ENCODE measurements at regions not wholly inside any gene's neighbourhood (a gene's known extent, or its start where the extent isn't known, plus 50 kb on each side); places are given as distances from the start of the nearest gene placed in this dataset.

DNA sequence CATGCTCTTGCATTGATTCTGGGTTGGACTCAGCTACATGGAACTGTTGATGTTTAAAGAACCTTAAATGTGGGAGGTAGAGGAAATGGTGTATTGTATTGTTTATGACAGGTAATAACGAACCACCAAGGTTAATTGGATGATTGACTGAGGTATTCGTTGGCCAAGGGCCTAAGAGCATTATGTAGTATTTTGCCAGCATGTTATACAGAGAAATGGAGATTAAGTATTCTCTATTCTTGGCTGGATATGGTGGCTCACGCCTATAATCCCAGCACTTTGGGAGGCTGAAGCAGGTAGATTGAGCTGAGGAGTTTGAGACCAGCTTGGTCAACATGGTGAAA, 59.0 kb upstream of the CDK20 start:
- no peak for DNase-seq

DNA sequence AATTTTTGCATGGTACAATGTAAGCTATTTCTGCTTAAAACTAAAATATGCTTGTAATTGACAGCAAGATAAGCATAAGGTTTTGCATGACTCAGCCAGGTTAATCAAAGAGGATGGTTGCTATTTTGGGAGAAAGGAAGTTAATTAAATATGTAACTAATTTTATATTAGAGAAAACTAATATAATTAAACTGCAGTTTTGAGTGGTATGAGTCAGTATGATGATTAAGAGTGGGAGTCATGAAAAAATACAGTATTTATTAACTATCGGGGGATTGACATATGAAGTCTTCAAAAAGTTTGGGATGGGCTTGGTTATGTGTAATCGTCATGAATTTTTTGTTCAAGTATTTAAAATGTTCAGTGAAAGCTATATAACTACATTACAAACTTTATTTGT, 54.0 kb upstream of the CDK20 start:
- no peak for DNase-seq

DNA sequence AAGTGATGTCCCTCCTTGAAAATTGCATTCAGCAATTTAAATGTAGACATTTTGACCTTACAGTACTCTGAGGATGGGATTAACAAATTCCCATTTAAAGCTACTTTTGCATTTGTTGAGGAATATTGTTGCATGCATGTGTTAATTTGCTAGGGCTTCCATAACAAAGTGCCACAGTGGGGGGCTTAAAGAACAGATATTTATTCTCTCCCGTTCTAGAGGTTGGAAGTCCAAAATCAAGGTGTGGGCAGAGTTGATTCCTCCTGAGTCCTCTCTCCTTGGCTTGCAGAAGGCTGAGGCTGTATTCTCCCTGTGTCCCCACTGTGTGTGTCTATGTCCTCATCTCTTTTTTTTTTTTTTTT, 51.8 kb upstream of the CDK20 start:
- no peak for DNase-seq

DNA sequence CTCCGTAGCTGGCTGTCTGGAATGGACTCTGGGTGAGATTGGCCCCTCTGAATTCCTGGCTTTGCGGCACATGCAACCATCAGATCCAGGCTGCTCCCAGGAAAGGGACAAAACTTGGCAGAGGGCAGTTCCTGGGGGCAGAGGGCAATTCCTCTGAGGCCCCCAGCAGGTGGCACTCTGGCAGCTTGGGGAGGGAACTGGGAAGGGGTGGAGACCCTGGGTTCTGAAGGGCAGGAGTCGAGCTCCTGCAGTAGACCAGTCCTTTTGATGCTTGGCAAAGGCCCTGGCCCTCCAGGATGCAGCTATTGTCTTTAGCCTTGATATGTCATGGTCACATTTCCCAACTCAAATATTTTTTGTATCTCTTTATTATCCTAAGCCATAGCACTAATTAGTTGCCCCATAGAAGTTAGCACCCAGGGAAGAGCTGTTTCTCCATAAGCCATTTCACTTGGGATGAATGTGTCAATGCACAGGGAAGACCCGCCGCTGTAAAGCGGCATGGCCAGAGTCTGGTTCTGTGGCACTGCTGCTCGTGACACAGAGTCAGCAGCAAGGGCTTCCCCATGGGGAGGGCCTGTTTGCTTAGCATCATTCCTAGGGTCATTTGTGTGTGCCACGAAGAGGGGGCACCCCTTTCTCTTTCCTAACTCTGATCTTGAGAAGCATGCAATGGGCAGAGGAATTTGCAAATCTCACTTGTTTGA, 51.2 kb upstream of the CDK20 start:
- DNase-seq: no peak

DNA sequence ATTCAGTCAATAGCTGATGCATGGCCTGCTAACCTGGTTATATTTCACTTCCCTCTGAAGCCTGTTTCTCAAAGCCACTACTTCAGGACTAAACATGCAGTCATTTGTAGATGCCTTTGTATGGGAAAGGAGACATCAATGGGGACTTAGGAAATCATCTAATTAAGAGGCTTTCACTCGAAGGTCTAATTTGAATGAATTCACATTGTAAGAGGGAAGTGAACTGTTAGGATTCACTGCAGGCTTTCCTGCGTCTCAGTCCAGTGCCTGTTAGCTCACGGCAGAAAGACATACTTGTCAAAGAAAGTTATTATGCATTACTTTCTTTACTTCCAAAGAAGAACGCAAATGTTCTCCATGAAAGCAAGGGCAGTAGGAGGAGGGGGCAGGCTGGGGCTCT, 50.6 kb upstream of the CDK20 start:
- no peak for DNase-seq
